HepG2 (cell line): ENCODE measurements at regions not wholly inside any gene's neighbourhood (a gene's known extent, or its start where the extent isn't known, plus 50 kb on each side); places are given as distances from the start of the nearest gene placed in this dataset.
A peak's percentile ranks its signal among the peaks of the same experiment; 100 is the strongest.

Experiments
- CCAR2 ChIP-seq: fragments of 200-400 bp; formaldehyde crosslinking; optimal IDR thresholded peaks from 2 replicates; pipeline ENCODE3; 2018; ENCODE audit warnings: low read depth, mild to moderate bottlenecking, low read length, moderate library complexity
- CREB1 ChIP-seq, 2 experiments: fragments of 450-650 bp in 1 of 2; IDR thresholded peaks; 2 replicates each; pipeline ENCODE4 v1.6.1; 2016 to 2017; ENCODE audit warnings: control low read depth in 1 of 2, mild to moderate bottlenecking in 1 of 2, missing compliant biosample characterization in 1 of 2, missing genetic modification characterization in 1 of 2
- HMGXB4 ChIP-seq, 2 experiments: sonication (generic) in 1 of 2; formaldehyde crosslinking in 1 of 2; IDR thresholded peaks; 2 replicates each; pipeline versions ENCODE4 v1.4.0 to v1.6.1; 2018 to 2020; ENCODE audit warnings: missing genetic modification reagents in 2 of 2, borderline replicate concordance in 1 of 2, low read depth in 1 of 2, mild to moderate bottlenecking in 1 of 2, missing biosample characterization in 1 of 2
- PHF8 ChIP-seq: sonication (generic); formaldehyde crosslinking; IDR thresholded peaks from 2 replicates; pipeline ENCODE4 v1.5.0; 2020; ENCODE audit warnings: missing genetic modification reagents
- RBM39 ChIP-seq: fragments of 200-400 bp; formaldehyde crosslinking; IDR thresholded peaks from one replicate; pipeline ENCODE4 v1.6.1; 2018; ENCODE audit warnings: antibody characterized with exemption, mild to moderate bottlenecking, low read depth, low read length; ENCODE audit not compliant: poor library complexity, severe bottlenecking
- RFX3 ChIP-seq: IDR thresholded peaks from 2 replicates; pipeline ENCODE4 v1.6.1; 2016; ENCODE audit warnings: missing biosample characterization, missing genetic modification reagents
- ZBTB38 ChIP-seq: sonication (generic); formaldehyde crosslinking; IDR thresholded peaks from 2 replicates; pipeline ENCODE4 v1.5.1; 2020; ENCODE audit warnings: mild to moderate bottlenecking, missing genetic modification reagents
- ZFX ChIP-seq: sonication (generic); formaldehyde crosslinking; IDR thresholded peaks from 2 replicates; pipeline ENCODE4 v1.4.0; 2020; ENCODE audit warnings: mild to moderate bottlenecking, low read depth, missing genetic modification reagents, moderate library complexity
- ZGPAT ChIP-seq: IDR thresholded peaks from 2 replicates; pipeline ENCODE4 v1.6.1; 2016; ENCODE audit warnings: mild to moderate bottlenecking
- ZNF12 ChIP-seq: sonication (generic); formaldehyde crosslinking; IDR thresholded peaks from 2 replicates; pipeline ENCODE4 v1.5.0; 2020; ENCODE audit warnings: missing genetic modification reagents
- ZNF224 ChIP-seq: sonication (generic); formaldehyde crosslinking; IDR thresholded peaks from 2 replicates; pipeline ENCODE4 v1.5.0; 2020; ENCODE audit warnings: mild to moderate bottlenecking, missing genetic modification reagents
- ZNF574 ChIP-seq: sonication (generic); formaldehyde crosslinking; IDR thresholded peaks from 2 replicates; pipeline ENCODE4 v1.4.0; 2020; ENCODE audit warnings: missing genetic modification reagents
- ZNF768 ChIP-seq: sonication (generic); formaldehyde crosslinking; IDR thresholded peaks from 2 replicates; pipeline ENCODE4 v1.4.0; 2020; ENCODE audit warnings: missing genetic modification reagents
- ZSCAN29 ChIP-seq: sonication (generic); formaldehyde crosslinking; conservative IDR thresholded peaks from 2 replicates; pipeline ENCODE4 v1.4.0; 2020; ENCODE audit warnings: mild to moderate bottlenecking, missing genetic modification reagents

GRCh38 chr13:99436686-99437416, 64.4 kb upstream of the TM9SF2 start (continued):
- TF ChIP-seq ZNF12 (CRISPR knock-in tag) (no peak), ZBTB38 (CRISPR knock-in tag) (0 out of 2 replicates have a peak, but pooled peaks have one; percentile 35), ZGPAT (CRISPR knock-in tag) (peak; percentile 47; the same call in 1 of the 2 replicates), ZNF224 (CRISPR knock-in tag) (no peak), ZNF574 (CRISPR knock-in tag) (0 out of 2 replicates have a peak, but pooled peaks have one; percentile 40), ZNF768 (CRISPR knock-in tag) (peak; percentile 94), ZSCAN29 (CRISPR knock-in tag) (no peak), RFX3 (no peak), PHF8 (CRISPR knock-in tag) (no peak; the same call in 1 of the 2 replicates), CCAR2 (no peak), RBM39 (peak; percentile 58), ZFX (peak; percentile 10; the same call in 1 of the 2 replicates), CREB1 (IDR thresholded peaks at IDR 0.05) (peak; percentile 81), CREB1 (CRISPR knock-in tag; IDR thresholded peaks at IDR 0.05) (peak; percentile 39; the same call in 1 of the 2 replicates), HMGXB4 (CRISPR knock-in tag; IDR thresholded peaks at IDR 0.05; ENCODE audit: borderline replicate concordance in 1 of 2, low read depth in 1 of 2) (peak; percentile 90)
